ENCODE measurements at regions not wholly inside any gene's neighbourhood (a gene's known extent, or its start where the extent isn't known, plus 50 kb on each side); places are given as distances from the start of the nearest gene placed in this dataset.

DNA sequence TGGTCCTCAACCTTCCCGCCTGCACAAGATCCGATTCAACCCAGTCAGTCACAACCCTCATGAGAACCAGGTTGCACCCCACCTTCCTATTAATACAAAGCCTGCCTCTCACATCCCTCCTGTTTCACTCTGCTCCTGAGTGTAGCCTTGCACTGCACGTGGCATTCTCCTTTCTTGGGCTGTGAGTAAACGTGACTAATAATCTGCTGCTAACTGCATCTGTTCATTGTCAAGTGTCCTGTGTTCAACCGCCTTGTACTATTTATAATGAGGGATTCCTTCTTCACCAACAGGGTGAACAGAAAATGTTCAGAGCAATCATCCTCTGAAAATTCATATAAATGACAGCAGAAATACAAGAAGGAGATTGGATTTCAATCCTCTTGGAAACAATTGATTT is 1608.2 kb downstream of the SLITRK5 start:
- TF ChIP-seq CTCF (conservative IDR thresholded peaks at IDR 0.05) = no peak
- no peak for TF ChIP-seq EZH2 (IDR thresholded peaks at IDR 0.05; ENCODE audit: low read depth)
- Histone ChIP-seq H3K36me3 (ENCODE audit: low read depth) (no peaks in the 10 kb centered on the region), H3K4me3 (no peak overlapping the region), H4K20me1 (ENCODE audit: insufficient read depth) (no peaks in the 10 kb centered on the region), H2AFZ (no peak overlapping the region), H3K9me2 (ENCODE audit: insufficient read depth) (no peaks in the 10 kb centered on the region), H3K27me3 (ENCODE audit: insufficient read depth, low read depth) (no peaks in the 10 kb centered on the region), H3F3A (ENCODE audit: insufficient read depth, low read depth) (no peaks in the 10 kb centered on the region), H3K9me3 (ENCODE audit: insufficient read depth, low read depth) (no peaks in the 10 kb centered on the region), H3K4me2 (no peak overlapping the region), H3K4me1 (replicated peaks; ENCODE audit: insufficient read depth) (no peaks in the 10 kb centered on the region), H3K27ac (no peak overlapping the region), H3K79me2 (ENCODE audit: low read depth) (no peaks in the 10 kb centered on the region)
- DNase-seq = no peak
- CTCF ChIA-PET = no interaction called here
- intact Hi-C loops (cut with micrococcal nuclease; ENCODE audit: unreplicated experiment) = no loop called here
- POLR2A ChIA-PET (ENCODE audit: unreplicated experiment) = no interaction called here
- BruUV-seq (replicated peaks) = no TSS peak

GRCh38 chr13:89281331-89281730 is 1610.2 kb downstream of the SLITRK5 start:
- BruUV-seq (replicated peaks) = no TSS peak
- no peak overlapping the region for H2AFZ ChIP-seq
- H3K9me2 ChIP-seq (ENCODE audit: insufficient read depth) = no peaks in the 10 kb centered on the region
- no peaks in the 10 kb centered on the region for H3K4me1 ChIP-seq (replicated peaks; ENCODE audit: insufficient read depth)
- intact Hi-C loops (cut with micrococcal nuclease; ENCODE audit: unreplicated experiment) = no loop called here
- no peak overlapping the region for H3K27ac ChIP-seq
- TF ChIP-seq EZH2 (IDR thresholded peaks at IDR 0.05; ENCODE audit: low read depth) (no peak), CTCF (conservative IDR thresholded peaks at IDR 0.05) (no peak)
- H3K9me3 ChIP-seq (ENCODE audit: insufficient read depth, low read depth) = no peaks in the 10 kb centered on the region
- H3K27me3 ChIP-seq (ENCODE audit: insufficient read depth, low read depth) = no peaks in the 10 kb centered on the region
- POLR2A ChIA-PET (ENCODE audit: unreplicated experiment) = no interaction called here
- no peaks in the 10 kb centered on the region for H3K36me3 ChIP-seq (ENCODE audit: low read depth)
- H3F3A ChIP-seq (ENCODE audit: insufficient read depth, low read depth) = no peaks in the 10 kb centered on the region
- H4K20me1 ChIP-seq (ENCODE audit: insufficient read depth) = no peaks in the 10 kb centered on the region
- no peak overlapping the region for H3K4me3 ChIP-seq
- H3K79me2 ChIP-seq (ENCODE audit: low read depth) = no peaks in the 10 kb centered on the region
- H3K4me2 ChIP-seq = no peak overlapping the region
- DNase-seq = no peak
- CTCF ChIA-PET = no interaction called here

DNA sequence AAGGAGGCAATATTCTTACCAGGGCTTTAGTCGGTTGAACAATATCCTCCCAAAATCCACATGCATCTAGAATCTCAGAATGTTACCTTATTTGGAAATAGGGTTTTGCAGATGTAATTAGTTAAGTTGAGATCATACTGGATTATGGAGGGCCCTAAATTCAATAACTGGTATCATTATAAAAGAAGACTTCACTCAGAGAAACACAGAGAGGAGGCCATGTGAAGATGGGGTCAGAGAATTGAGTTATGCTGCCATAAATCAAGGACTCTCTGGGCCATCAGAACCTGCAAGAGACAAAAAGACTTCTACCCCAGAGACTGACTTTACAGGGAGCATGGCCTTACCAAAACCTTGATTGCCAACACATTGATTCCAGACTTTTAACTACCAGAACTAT is 1611.1 kb downstream of the SLITRK5 start:
- ChIA-PET POLR2A (ENCODE audit: unreplicated experiment) (no interaction called here), CTCF (no interaction called here)
- Histone ChIP-seq H3K9me3 (ENCODE audit: insufficient read depth, low read depth) (no peaks in the 10 kb centered on the region), H3K27me3 (ENCODE audit: insufficient read depth, low read depth) (no peaks in the 10 kb centered on the region), H3F3A (ENCODE audit: insufficient read depth, low read depth) (no peaks in the 10 kb centered on the region), H3K4me2 (no peak overlapping the region), H2AFZ (no peak overlapping the region), H3K9me2 (ENCODE audit: insufficient read depth) (no peaks in the 10 kb centered on the region), H3K36me3 (ENCODE audit: low read depth) (no peaks in the 10 kb centered on the region), H3K27ac (no peak overlapping the region), H3K79me2 (ENCODE audit: low read depth) (no peaks in the 10 kb centered on the region), H4K20me1 (ENCODE audit: insufficient read depth) (no peaks in the 10 kb centered on the region), H3K4me1 (replicated peaks; ENCODE audit: insufficient read depth) (no peaks in the 10 kb centered on the region), H3K4me3 (no peak overlapping the region)
- intact Hi-C loops (cut with micrococcal nuclease; ENCODE audit: unreplicated experiment) = no loop called here
- no peak for DNase-seq
- no peak for TF ChIP-seq EZH2 (IDR thresholded peaks at IDR 0.05; ENCODE audit: low read depth)
- TF ChIP-seq CTCF (conservative IDR thresholded peaks at IDR 0.05) = no peak
- no TSS peak for BruUV-seq (replicated peaks)
